Fibroblast of pulmonary artery (primary cell): ENCODE measurements at regions not wholly inside any gene's neighbourhood (a gene's known extent, or its start where the extent isn't known, plus 50 kb on each side); places are given as distances from the start of the nearest gene placed in this dataset.
A peak's percentile ranks its signal among the peaks of the same experiment; 100 is the strongest.

Experiments
- DNase-seq: peaks from one replicate; pipeline ENCODE4 v3.0.0-alpha.2; 2010; ENCODE audit warnings: low read depth
- H3K4me3 ChIP-seq: replicated peaks from 2 replicates; pipeline ENCODE4 v1.5.1; 2011; ENCODE audit warnings: low read depth, mild to moderate bottlenecking, control low read depth, low read length, moderate library complexity
- TF ChIP-seq, protein P1 (sequence below): IDR thresholded peaks from 2 replicates; pipeline ENCODE4 v1.5.1; 2011; ENCODE audit warnings: mild to moderate bottlenecking, control low read depth, low read length, inconsistent platforms; ENCODE audit errors: missing control alignments

DNA sequence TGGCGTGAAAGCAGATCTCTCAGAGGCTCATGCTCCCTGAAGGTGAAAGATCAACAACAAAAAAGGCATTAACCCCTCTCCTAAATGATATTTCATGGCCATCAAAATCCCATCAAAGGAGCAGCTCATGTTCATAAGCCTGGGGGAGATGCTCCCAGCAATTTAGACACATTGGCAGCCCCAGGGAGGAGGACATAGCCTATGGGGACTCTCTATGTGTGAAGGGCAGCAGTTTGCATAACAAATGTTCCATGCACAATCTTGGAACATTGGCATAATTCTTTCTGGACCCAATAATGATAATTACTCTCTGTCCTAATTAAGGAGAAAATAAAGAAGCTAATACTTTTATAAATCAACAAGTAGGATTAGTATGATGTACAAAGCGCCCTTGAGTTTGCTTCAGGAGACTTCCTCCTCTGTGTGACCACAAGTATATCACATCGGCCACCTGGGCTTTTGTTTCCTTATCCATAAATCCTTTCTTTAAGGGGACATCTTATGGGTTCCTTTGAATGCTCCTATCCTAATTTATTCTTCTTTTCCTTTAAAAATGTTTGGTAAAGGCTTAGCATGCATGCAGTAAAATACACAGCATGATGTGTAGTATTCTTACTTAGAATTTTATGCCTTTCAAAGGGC lies 161.9 kb upstream of the PLEKHG7 start:
- DNase-seq = no peak
- TF ChIP-seq, protein P1, sequence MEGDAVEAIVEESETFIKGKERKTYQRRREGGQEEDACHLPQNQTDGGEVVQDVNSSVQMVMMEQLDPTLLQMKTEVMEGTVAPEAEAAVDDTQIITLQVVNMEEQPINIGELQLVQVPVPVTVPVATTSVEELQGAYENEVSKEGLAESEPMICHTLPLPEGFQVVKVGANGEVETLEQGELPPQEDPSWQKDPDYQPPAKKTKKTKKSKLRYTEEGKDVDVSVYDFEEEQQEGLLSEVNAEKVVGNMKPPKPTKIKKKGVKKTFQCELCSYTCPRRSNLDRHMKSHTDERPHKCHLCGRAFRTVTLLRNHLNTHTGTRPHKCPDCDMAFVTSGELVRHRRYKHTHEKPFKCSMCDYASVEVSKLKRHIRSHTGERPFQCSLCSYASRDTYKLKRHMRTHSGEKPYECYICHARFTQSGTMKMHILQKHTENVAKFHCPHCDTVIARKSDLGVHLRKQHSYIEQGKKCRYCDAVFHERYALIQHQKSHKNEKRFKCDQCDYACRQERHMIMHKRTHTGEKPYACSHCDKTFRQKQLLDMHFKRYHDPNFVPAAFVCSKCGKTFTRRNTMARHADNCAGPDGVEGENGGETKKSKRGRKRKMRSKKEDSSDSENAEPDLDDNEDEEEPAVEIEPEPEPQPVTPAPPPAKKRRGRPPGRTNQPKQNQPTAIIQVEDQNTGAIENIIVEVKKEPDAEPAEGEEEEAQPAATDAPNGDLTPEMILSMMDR = no peak
- no peak overlapping the region for H3K4me3 ChIP-seq

DNA sequence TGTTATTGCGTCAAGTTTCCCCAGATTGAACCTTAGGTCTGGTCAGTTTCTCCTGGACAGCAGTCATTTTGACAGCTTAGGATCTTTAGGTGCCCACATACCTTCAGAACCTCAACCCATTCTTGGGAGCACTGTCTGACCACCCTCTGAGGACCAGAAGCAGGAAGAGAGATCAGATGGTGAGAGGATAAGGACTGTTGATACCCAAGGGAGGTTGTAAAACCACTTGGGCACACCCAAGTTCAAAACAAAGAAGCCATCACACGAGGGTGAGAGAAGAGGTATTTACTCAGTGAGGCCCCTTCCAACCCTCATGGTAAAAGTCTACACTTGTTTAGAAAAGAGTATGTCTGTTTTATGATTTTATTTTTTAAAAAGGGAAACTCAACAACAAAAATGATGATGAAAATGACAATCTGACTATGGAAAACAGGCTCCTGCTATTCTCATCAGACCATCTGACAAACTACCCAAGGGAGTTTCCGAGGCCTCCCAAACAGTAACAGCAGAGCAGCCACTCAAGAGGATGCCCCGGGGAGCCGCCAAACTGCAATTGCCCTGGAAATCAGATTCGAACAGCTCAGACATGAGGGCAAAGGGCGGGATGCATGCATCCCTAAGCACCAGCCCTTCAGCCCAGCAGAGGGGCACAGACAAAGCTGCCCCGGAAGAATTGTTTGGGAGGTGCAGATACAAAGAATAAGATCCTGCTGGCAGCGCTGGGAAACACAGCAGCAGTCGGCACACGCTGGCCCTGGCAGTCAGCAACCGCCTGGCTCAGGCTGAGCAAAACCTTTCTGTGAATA lies 162.6 kb upstream of the PLEKHG7 start:
- TF ChIP-seq, protein P1 = no peak
- H3K4me3 ChIP-seq = no peak overlapping the region
- DNase-seq = no peak

DNA sequence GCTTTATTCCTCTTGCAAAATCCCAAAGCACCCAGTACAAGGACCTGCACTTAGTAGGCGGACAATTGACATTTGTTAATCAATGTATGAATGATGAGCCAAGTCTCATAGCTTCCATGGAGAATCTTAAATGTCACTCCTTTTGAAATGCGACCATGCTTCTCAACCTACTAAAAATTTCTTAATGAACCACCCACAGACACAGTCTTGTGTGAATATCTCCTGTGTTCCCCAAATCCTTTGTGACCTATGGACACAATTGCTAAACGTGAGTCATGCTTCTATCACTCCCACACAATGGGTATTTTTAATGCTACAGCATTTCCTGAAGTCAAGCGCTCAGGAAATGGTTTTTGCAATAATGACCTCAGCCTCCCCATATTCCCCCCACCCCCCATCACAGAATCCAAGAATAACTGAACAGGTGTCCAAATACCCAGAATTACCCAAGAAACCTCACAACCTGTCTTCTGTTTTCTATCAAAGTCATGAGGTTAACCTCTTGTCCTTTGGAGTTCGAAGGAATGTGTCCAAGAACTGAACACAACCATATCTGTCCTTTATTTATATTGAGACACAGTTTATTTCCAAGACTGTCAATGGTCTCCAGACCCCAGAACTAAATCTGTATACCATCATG lies 163.6 kb upstream of the PLEKHG7 start:
- no peak overlapping the region for H3K4me3 ChIP-seq
- DNase-seq = peak; percentile 95
- TF ChIP-seq, protein P1 = no peak

DNA sequence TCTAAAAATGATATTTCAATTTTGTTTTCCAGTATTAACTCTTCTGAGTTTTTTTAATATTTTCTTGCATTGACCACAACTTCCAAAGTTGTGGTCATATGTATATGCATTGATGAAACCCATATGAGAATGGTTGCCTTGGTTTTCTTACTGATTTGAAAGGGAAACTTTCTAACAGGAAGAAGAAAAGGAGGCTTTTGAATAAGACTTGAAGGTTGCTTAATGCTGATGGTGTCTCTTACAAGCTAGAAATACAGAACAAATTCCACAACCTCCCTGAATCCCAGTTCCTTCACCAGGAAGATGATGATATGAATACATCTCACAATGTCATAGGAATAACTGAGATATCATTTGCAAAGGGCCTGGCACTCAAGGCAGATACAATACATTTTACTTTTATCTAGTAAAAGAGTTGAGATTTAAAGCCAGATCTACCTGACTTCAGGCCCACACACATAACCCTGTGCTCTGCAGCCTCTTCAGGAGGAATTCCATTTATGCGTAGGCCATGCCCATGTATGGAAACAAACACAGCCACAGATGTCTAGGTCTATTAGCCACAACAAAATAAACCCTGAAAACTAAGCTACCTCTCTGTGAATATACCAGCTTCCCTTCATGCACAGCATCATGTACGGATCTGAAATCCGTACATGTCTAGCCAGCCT lies 165.4 kb upstream of the PLEKHG7 start:
- H3K4me3 ChIP-seq = no peak overlapping the region
- DNase-seq = no peak
- TF ChIP-seq, protein P1 = no peak

DNA sequence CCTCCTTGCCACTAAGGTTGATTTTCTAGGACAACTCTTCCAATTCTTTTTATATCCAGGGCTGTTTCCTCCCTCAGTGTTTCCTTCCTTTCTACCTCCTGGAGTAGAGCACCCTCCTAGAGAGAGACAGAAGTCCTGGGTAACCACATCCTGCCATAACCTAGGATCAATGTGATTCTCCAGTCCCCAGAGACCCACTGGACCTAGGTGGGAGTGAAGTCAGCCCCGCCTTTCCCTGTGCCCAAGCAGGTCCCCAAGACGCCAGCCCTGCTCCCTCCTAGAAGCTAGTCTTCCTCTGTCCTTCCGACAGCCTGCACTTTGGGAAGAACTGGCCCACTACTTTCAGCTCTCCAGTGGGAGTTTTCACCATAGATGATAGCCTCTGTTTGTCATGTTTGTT lies 166.8 kb upstream of the PLEKHG7 start:
- TF ChIP-seq, protein P1 = no peak
- no peak overlapping the region for H3K4me3 ChIP-seq
- no peak for DNase-seq

DNA sequence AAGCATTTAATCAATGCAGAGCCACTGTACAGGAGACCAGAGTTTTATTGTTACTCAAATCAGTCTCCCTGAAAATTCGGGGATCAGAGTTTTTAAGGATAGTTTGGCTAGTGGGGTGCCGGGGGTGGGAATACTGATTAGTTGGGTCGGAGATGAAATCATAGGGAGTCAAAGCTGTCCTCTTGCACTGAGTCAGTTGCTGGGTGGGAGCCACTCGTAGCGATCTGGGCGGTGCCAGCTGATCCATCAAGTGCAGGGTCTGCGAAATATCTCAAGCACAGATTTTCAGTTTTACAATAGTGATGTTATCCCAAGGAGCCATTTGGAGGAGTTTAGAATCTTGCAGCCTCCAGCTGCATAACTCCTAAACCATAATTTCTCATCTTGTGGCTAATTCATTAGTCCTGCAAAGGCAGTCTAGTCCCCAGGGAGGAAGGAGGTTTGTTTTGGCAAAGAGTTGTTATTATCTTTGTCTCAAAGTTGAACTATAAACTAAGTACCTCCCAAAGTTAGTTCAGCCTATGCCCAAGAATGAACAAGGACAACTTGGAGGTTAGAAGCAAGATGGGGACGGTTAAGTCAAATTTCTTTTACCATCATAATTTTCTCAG lies 169.4 kb upstream of the PLEKHG7 start:
- TF ChIP-seq, protein P1 = no peak
- H3K4me3 ChIP-seq = no peak overlapping the region
- DNase-seq = peak; percentile 36
